Fibroblast of skin of abdomen (primary cell): ENCODE measurements at regions not wholly inside any gene's neighbourhood (a gene's known extent, or its start where the extent isn't known, plus 50 kb on each side); places are given as distances from the start of the nearest gene placed in this dataset.

Source experiments
- DNase-seq: peaks from one replicate; pipeline ENCODE4 v3.0.0-alpha.2; 2013

GRCh38 chr13:85663856-85664255, 135.4 kb downstream of the SLITRK6 start:
- no peak for DNase-seq

DNA sequence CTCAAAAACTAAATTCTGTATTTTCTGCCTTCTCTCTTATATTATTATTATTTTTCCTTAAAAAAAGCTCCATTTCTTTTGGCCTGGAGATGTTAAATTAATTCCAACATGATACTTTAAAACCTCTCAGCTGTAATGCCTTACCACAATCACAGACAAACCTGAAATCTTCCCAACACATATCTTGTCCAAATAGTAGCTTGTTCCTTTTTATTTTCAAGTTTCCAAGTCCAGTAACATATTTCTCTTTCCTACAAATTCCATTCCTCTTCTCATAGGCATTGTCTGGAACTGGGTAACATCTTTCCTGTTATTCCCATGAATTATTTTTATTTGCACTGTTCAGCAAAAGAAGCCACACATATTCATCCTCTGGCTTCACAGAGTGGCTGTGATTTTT, 137.0 kb downstream of the SLITRK6 start:
- no peak for DNase-seq

DNA sequence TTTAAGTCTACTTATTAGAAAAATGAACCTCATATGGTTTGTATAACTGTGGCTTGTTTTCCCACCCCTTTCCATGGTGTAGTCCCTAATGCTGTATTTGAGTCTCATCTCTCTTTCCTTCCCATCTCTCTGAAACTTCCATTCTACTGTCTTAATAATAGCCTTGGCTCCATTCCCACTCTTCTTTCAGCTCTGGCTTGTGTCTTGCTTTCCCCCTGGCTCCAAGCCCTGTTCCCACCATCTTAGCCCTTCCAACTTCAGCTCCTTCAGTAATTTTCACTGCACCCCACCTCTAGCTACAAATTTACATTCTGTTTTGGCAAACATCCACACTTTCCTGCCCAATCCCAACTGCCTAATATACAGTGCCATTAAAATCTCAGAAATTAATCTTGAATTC, 137.5 kb downstream of the SLITRK6 start:
- DNase-seq = no peak

DNA sequence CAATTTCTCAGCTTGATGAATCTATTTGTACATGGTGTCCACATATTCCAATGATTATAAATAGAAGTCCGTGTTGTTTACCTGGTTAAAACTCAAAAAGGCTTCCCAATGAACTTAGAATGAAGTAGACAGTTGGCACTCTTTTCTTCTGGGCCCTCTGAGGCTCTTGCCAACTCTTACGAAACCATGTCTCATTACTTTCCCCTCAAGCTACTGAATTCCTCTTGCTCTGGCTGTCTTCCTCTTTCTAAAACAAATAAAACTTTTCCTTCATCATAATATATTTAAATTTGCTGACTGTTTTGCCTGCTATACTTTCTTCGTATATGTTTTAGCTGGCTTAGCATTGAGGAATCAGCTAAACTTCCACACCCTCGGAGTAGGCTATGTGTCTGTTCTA, 139.7 kb downstream of the SLITRK6 start:
- peak; percentile 5 for DNase-seq

DNA sequence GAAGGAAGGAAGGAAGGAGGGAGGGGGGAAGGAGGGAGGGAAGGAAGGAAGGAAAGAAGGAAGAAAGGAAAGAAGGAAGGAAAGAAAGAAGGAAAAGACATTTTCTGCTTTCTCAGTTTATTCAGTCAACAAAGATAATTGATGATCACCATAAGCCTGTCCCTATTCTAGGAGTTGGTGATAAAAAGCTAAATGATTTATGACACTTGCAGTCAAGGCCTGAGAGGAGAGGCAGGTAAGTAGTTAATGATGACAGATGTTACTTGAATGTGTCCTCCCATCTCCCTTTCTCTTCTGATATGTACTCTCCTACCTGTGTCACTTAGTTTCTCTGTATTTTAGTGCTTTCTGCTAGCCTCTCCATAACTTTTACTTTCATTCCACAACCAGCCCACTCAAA, 141.3 kb downstream of the SLITRK6 start:
- no peak for DNase-seq

DNA sequence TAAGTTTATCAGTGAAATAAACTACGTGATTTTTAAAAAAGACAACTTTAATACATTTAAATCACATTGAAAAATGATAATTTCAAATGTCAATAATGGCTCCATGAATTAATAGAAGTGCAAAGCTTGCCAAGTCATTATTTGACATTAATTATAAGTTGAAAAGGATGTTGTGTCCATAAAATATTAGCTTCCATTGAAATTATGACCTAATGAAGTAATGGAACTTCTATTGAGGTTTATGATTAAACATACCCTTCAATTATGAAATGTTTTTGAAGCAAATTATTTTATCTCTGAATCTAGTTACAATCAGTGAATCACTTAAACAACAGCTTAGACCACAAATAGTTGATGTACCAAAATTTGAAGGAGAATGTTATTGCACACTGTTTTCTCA, 144.2 kb downstream of the SLITRK6 start:
- DNase-seq = no peak

DNA sequence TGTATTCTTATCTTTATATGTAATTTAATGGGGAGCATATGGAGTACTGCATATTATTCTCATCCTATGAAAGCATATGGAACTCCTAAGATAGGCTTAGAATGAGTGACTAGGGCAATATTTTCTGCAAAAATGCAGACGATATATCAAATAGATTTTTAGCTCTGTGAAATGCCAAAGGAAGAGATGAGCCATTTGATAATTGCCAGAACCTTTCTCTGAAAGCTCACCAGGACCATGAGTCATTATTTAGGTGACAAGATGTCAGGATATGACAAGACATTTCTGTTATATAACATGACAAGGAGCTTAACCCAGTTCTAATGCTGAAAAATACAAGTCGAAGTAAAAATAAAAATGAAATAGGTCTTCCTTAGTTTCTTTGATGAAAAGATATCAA, 145.0 kb downstream of the SLITRK6 start:
- DNase-seq = no peak

- no peak for DNase-seq
Measured at GRCh38 chr13:85653681-85654080, 145.5 kb downstream of the SLITRK6 start.

GRCh38 chr13:85652491-85652890, 146.7 kb downstream of the SLITRK6 start:
- no peak for DNase-seq

DNA sequence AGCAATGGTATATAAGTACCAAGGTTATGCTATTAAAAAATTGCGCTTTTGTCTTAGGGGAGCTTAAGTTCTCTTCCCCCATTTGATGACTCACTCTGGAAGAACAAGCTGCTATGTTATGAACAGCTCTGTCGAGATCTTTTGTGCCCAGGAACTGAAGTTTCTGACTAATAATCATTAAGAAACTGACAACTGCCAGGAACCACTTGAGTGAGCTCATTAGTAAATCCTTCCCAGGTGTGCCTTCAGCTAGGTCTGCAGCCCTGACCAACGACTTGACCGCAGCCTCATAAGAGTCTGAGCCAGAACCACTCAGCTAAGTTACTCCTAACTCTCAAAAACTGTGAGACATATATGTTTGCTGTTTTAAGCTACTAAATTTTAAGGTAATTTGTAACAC, 147.8 kb downstream of the SLITRK6 start:
- DNase-seq = no peak

DNA sequence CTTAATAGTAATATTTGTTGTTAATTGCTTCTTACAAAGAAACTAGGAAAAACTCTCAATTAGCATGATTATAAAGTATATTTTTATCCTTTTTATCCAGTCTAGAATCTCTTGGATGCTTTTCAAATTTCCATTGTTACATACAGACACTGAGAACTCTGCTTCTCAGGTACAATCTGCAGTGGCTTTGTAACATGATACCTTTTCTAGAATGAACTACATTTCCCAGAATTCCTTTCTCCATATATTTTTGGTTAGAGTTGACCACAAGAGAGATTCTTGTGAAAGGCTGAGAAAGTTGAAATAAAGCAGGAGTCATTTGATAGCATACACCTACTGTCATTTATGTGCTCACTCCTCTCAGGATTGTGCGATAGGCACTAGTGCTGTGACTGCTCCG, 148.6 kb downstream of the SLITRK6 start:
- no peak for DNase-seq

GRCh38 chr13:85640727-85641126, 158.5 kb downstream of the SLITRK6 start:
- DNase-seq = peak; percentile 12

GRCh38 chr13:85638815-85639393, 160.3 kb downstream of the SLITRK6 start:
- no peak for DNase-seq

GRCh38 chr13:85638265-85638664, 161.0 kb downstream of the SLITRK6 start:
- no peak for DNase-seq

DNA sequence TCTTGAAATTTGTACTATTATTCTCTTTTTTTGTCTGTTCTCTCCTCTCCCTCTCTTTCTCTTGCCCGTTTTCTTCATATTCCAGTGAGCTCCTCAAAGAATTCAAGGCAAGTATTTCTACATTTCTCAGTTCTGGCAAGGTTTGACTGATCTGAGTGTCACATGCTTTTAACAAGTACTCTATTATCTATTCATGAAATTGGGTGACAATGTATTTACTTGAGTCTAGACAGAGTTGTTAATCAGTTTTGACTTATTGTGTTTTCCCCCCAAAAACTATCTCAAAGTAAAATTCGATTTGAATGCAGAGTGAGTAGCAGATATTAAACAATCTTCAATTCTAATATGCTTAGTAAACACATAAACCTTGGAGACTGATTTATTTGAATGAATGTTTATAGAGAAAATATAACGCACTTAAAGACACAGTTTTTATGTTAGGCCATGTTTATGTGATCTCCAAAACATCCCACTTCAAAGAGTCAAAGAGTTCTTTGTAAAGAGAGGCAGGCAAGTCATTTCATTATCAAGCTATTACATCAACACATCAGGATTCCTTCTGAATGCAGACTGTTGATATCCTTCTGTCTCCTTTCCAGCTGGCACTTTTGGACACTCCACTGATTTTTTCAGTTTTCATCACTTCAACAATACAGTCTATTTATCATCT, 166.6 kb downstream of the SLITRK6 start:
- no peak for DNase-seq

GRCh38 chr13:85631801-85632200, 167.4 kb downstream of the SLITRK6 start:
- DNase-seq = peak; percentile 33

GRCh38 chr13:85626603-85627002, 172.6 kb downstream of the SLITRK6 start:
- DNase-seq = no peak

DNA sequence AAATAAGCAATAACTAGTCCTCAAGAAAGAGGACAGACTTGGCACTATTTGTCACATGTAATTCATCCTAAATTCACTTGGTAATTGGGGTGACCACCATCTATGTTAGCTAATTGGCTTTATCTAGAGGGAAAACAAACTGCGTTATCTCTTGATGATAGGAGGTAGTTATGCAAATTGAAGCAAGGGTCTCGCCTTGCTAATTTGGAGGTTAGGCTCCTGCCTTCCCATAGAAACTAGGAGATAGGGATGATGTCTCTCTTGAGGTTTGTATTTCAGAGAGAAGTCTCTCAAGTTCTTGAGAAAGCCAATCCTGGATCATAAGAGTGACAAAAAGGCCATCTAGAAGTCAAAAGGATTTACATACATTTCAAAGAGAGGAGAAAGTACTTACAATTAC, 179.9 kb downstream of the SLITRK6 start:
- DNase-seq = no peak

- no peak for DNase-seq
Measured at GRCh38 chr13:85618521-85618920, 180.7 kb downstream of the SLITRK6 start.

DNA sequence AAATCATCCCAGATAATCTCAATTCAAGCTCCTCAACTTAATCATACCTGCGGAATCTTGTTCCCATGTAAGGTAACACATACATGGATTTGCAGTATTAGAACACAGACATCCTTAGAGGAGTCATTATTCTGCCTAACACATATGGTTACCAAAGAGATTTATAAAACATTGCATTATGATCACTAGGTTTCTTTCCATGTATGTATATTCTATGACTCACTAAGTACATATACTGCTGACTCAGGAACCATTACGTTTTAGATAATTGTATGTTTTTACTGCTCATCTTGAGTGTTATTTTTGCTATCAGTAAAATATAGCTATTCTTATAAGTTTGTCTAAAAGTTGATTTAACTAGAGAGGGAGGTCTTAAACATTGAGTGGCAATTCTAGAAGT, 182.9 kb downstream of the SLITRK6 start:
- peak; percentile 10 for DNase-seq

DNA sequence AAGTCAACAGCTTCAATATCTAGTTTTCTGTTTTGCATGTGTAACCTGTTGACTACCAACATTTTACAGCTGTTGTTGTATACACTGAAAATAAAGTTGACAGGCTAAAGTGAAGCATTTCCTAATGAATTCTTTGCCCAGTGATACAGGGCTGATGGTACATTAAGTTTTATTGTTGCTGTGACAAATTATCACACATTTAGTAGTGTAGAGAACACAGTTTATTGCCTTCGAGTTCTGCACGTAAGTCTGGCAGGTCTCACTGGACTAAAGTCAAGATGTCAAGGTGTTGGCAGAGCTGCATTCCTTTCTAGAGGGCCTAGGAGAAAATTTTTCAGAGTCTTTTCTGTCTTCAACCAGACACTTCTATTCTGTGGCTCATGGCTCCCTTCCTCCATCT, 184.2 kb downstream of the SLITRK6 start:
- no peak for DNase-seq

DNA sequence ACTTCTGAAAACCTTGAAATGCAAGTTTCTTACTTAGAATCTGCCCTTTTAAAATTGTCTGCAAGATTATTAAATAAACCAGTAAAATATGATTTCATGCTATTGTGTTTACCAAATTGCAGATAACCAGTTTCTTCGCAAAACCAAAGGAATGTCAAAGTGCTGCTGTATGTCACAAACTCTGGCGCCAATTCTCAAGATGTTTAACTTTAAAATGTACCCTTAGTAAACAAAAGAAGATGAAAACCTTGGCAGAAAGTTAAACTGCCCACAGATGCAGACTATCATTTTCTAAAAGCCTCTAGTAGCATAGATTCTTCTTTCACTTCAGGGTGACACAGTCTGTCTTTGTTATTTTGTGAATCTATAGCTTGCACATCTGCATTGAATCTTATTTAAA, 189.2 kb downstream of the SLITRK6 start:
- DNase-seq = no peak

GRCh38 chr13:85608255-85608829, 190.9 kb downstream of the SLITRK6 start:
- no peak for DNase-seq

GRCh38 chr13:85603735-85604134, 195.5 kb downstream of the SLITRK6 start:
- no peak for DNase-seq

- no peak for DNase-seq
Measured at GRCh38 chr13:85601526-85601925, 197.7 kb downstream of the SLITRK6 start.
